Esophagus squamous epithelium (tissue), 4 donors: ENCODE measurements at regions not wholly inside any gene's neighbourhood (a gene's known extent, or its start where the extent isn't known, plus 50 kb on each side); places are given as distances from the start of the nearest gene placed in this dataset.

Source experiments
- CTCF ChIP-seq, 6 experiments: fragments of 450-650 bp in 4 of 6; fragments of 200-600 bp in 2 of 6; sonication (generic) in 2 of 6; IDR thresholded peaks; one replicate each; pipeline ENCODE4 v1.5.1; 2016 to 2019; ENCODE audit warnings: antibody characterized with exemption in 6 of 6, mild to moderate bottlenecking in 4 of 6, moderate library complexity in 4 of 6
- POLR2A ChIP-seq, 4 donors: fragments of 450-650 bp; IDR thresholded peaks; one replicate each; pipeline ENCODE4 v1.6.1; 2017; ENCODE audit warnings: antibody characterized with exemption in 4 of 4, mild to moderate bottlenecking in 4 of 4, moderate library complexity in 3 of 4

GRCh38 chr6:54695815-54696214, 150.8 kb upstream of the FAM83B start:
- TF ChIP-seq CTCF (IDR thresholded peaks at IDR 0.05) (no peak), POLR2A (IDR thresholded peaks at IDR 0.05) (no peak)
